ENCODE measurements at regions not wholly inside any gene's neighbourhood (a gene's known extent, or its start where the extent isn't known, plus 50 kb on each side); places are given as distances from the start of the nearest gene placed in this dataset.

GRCh38 chr21:25215698-25216384 lies 391.4 kb downstream of the MRPL39 start:
- DNase-seq (ENCODE audit: extremely low read depth, low read depth), result no peak
- no peak for TF ChIP-seq CTCF (IDR thresholded peaks at IDR 0.05; ENCODE audit: low read depth, low read length)

GRCh38 chr21:25214676-25215075 lies 392.6 kb downstream of the MRPL39 start:
- no peak for TF ChIP-seq CTCF (IDR thresholded peaks at IDR 0.05; ENCODE audit: low read depth, low read length)
- no peak for DNase-seq (ENCODE audit: extremely low read depth, low read depth)

DNA sequence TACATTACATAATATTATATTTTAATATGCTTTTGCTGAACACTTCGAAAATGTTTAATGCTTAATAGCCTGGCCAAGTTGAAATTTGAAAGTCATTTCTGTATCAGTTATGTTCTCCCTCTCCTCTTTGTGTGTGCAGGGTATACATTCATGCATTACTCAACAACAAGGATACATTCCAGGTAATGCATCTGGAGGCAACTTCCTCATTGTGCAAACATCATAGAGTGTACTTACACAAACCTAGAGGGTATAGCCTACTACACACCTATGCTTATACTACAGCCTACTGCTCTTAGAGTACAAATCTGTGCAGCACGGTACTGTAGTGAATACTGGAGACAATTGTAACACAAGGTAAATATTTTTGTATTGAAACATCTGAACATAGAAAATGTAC lies 407.3 kb downstream of the MRPL39 start:
- no peak for DNase-seq (ENCODE audit: extremely low read depth, low read depth)
- no peak for TF ChIP-seq CTCF (IDR thresholded peaks at IDR 0.05; ENCODE audit: low read depth, low read length)

- DNase-seq (ENCODE audit: extremely low read depth, low read depth), result no peak
- no peak for TF ChIP-seq CTCF (IDR thresholded peaks at IDR 0.05; ENCODE audit: low read depth, low read length)
Measured at GRCh38 chr21:25191141-25191540, 416.1 kb downstream of the MRPL39 start.

GRCh38 chr21:25189497-25189896 lies 417.8 kb downstream of the MRPL39 start:
- no peak for DNase-seq (ENCODE audit: extremely low read depth, low read depth)
- no peak for TF ChIP-seq CTCF (IDR thresholded peaks at IDR 0.05; ENCODE audit: low read depth, low read length)

DNA sequence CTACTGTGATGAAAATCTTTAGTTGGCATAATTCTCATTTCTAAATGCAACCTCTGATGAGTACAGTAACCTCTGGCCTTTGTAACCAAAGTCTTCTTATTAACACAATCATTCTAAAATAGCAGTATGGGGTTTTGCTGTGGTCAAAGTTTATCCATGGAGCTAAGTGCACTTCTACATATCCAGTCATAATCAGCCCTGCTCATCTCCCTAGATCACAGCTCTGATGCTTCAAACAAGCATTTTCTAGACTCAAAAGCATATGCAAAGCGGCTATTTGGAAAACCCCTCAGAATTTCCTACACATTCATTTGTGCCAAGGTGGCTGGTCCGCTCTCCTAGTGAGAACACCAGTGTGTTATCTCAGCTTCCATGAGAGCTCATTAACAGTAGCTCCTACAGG lies 418.6 kb downstream of the MRPL39 start:
- DNase-seq (ENCODE audit: extremely low read depth, low read depth), result no peak
- no peak for TF ChIP-seq CTCF (IDR thresholded peaks at IDR 0.05; ENCODE audit: low read depth, low read length)

- TF ChIP-seq CTCF (IDR thresholded peaks at IDR 0.05; ENCODE audit: low read depth, low read length), result no peak
- DNase-seq (ENCODE audit: extremely low read depth, low read depth), result no peak
Measured at GRCh38 chr21:25186273-25186672, 421.0 kb downstream of the MRPL39 start.

Measured in AG09319 (cell line).